Ascending aorta (tissue), 2 donors: ENCODE measurements at regions not wholly inside any gene's neighbourhood (a gene's known extent, or its start where the extent isn't known, plus 50 kb on each side); places are given as distances from the start of the nearest gene placed in this dataset.

ENCODE experiments used
- DNase-seq, 2 donors: peaks; one replicate each; pipeline ENCODE4 v3.0.0-alpha.2; 2019; ENCODE audit warnings: low spot score in 2 of 2
- H3K27ac ChIP-seq, 2 donors: fragments of 200-600 bp; sonication (generic); one replicate each; pipeline ENCODE4 v1.5.1; 2016 to 2017; ENCODE audit warnings: mild to moderate bottlenecking in 1 of 2
- H3K27me3 ChIP-seq: fragments of 200-600 bp; sonication (generic); one replicate; pipeline ENCODE4 v1.5.1; 2017
- H3K36me3 ChIP-seq, 2 donors: fragments of 200-600 bp; sonication (generic); one replicate each; pipeline ENCODE4 v1.5.1; 2016
- H3K4me1 ChIP-seq, 2 donors: fragments of 200-600 bp; sonication (generic); one replicate each; pipeline ENCODE4 v1.5.1; 2016 to 2017; ENCODE audit warnings: mild to moderate bottlenecking in 1 of 2
- H3K4me3 ChIP-seq, 2 donors: fragments of 200-600 bp; sonication (generic); one replicate each; pipeline ENCODE4 v1.5.1; 2016 to 2017; ENCODE audit warnings: mild to moderate bottlenecking in 1 of 2
- H3K9me3 ChIP-seq, 2 donors: fragments of 200-600 bp; sonication (generic); one replicate each; pipeline ENCODE4 v1.5.1; 2016
- CTCF ChIP-seq, 3 experiments: fragments of 200-600 bp in 2 of 3; fragments of 450-650 bp in 1 of 3; sonication (generic) in 2 of 3; IDR thresholded peaks; one replicate each; pipeline ENCODE4 v1.5.1; 2016 to 2019; ENCODE audit warnings: antibody characterized with exemption in 3 of 3, mild to moderate bottlenecking in 1 of 3, moderate library complexity in 1 of 3
- intact Hi-C: fragments of 100-400 bp; cut with DNase I; formaldehyde crosslinking; loops from one replicate; pipeline ENCODE4 v1.15.1; 2023

DNA sequence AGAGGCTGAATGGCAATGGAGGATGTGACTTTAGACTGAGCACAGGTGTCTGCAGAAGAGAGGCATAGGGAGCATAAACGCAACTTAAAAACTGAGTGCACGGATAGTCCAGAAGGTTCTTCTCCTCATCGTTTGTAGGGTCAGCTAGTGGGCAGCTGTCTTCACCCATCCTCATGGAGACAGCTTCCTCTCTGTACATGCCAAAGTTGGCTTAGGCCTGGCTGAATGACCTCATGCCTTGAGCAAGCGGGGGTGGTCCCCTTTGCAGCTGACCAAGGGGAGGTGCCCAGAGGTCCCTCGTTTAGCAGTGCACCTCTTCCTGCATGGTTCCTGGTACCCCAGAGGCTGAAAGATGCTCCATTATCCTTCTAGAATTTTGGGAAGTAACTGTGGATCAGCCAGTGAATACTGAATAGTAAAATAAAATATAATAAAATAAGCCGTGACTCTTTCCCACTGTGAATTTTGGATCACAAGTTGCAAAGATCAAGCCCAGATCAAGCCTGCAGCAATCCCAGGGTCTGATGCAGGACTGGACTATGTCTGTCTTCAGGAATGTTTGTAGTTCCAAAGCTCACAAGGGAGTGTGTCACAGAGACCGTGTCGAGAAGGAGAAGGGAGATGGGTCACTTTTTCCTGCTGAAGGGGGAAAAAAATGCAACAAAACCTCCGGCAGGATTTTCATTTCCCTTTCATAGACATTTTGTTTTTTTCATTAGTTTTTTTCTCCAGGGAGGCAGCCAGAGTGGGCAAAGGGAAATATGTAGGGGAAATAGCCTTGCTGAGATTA, 295.3 kb upstream of the MKI67 start:
- H3K36me3 ChIP-seq = no peaks in the 10 kb centered on the region
- no peak overlapping the region for H3K27ac ChIP-seq
- TF ChIP-seq CTCF (IDR thresholded peaks at IDR 0.05) = no peak
- no peaks in the 10 kb centered on the region for H3K27me3 ChIP-seq
- intact Hi-C loops = no loop called here
- no peak for DNase-seq
- H3K4me3 ChIP-seq = no peak overlapping the region
- no peaks in the 10 kb centered on the region for H3K4me1 ChIP-seq
- H3K9me3 ChIP-seq = no peaks in the 10 kb centered on the region

- no peaks in the 10 kb centered on the region for H3K4me1 ChIP-seq
- H3K27ac ChIP-seq = no peak overlapping the region
- no peak overlapping the region for H3K4me3 ChIP-seq
- H3K36me3 ChIP-seq = no peaks in the 10 kb centered on the region
- H3K9me3 ChIP-seq = no peaks in the 10 kb centered on the region
- intact Hi-C loops = no loop called here
- no peak for TF ChIP-seq CTCF (IDR thresholded peaks at IDR 0.05)
- DNase-seq = no peak
- H3K27me3 ChIP-seq = no peaks in the 10 kb centered on the region
Measured at GRCh38 chr10:128422190-128422589, 296.0 kb upstream of the MKI67 start.

DNA sequence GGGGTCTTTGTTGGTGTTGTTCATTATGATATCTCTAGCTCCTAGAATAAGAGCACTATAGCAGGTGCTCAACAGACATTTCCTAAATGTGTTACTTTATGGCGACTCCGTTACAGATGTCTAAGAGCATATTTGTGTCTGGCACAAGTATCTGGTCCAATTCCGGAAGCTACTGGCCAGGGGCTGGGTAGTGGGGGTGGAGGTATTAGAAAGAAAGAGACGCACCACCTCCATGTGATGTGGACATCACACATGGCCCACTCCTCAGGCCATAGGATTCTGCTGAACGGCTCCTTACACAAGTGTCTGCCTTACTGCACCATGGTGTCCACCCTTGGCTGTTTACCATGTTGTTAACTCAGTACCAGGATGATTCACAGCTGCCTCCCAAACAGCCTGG, 296.8 kb upstream of the MKI67 start:
- no peaks in the 10 kb centered on the region for H3K36me3 ChIP-seq
- DNase-seq = no peak
- TF ChIP-seq CTCF (IDR thresholded peaks at IDR 0.05) = no peak
- intact Hi-C loops = no loop called here
- H3K4me3 ChIP-seq = no peak overlapping the region
- no peaks in the 10 kb centered on the region for H3K9me3 ChIP-seq
- H3K4me1 ChIP-seq = no peaks in the 10 kb centered on the region
- no peak overlapping the region for H3K27ac ChIP-seq
- H3K27me3 ChIP-seq = no peaks in the 10 kb centered on the region

- TF ChIP-seq CTCF (IDR thresholded peaks at IDR 0.05) = no peak
- H3K27ac ChIP-seq = no peak overlapping the region
- no peak overlapping the region for H3K4me3 ChIP-seq
- no peaks in the 10 kb centered on the region for H3K36me3 ChIP-seq
- no peaks in the 10 kb centered on the region for H3K27me3 ChIP-seq
- no peaks in the 10 kb centered on the region for H3K9me3 ChIP-seq
- intact Hi-C loops = no loop called here
- no peak for DNase-seq
- H3K4me1 ChIP-seq = no peaks in the 10 kb centered on the region
Measured at GRCh38 chr10:128429321-128429720, 303.1 kb upstream of the MKI67 start.

DNA sequence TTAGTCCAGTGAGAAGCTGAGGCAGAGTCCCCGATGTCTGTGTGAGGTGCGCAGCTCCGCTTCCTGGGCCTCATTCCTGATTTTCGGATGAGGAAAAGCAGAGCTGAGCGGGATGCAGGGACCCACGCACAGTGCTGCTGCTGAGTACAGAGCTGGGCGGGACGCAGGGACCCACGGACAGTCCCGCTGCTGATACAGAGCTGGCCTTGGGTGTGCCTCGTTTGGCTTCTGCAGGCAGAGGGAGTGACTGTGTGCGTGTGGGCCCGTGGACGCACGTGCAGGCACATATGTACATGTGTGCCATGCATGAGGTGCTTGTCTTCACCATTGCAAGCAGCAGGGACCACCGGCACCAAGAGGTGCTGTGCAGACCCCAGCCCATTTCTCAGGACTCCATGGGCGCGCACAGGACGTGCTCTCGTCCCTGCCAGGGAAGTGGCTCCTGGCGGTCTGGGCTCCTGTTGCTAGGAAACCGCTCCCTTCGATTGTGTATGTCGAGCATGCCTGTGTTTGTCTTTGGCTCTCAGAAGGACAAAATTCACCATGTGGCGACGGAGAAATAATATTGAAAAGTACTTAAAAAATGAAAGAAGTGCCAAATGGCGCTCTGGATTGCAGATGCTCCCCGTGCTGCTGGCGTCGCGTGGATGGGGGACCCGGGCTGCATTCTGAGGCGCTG, 303.8 kb upstream of the MKI67 start:
- Histone ChIP-seq H3K27ac (no peak overlapping the region), H3K4me1 (no peaks in the 10 kb centered on the region), H3K36me3 (no peaks in the 10 kb centered on the region), H3K9me3 (no peaks in the 10 kb centered on the region), H3K27me3 (no peaks in the 10 kb centered on the region), H3K4me3 (no peak overlapping the region)
- TF ChIP-seq CTCF (IDR thresholded peaks at IDR 0.05) = no peak
- no peak for DNase-seq
- intact Hi-C loops = no loop called here
